ELR (cell line): ENCODE measurements at regions not wholly inside any gene's neighbourhood (a gene's known extent, or its start where the extent isn't known, plus 50 kb on each side); places are given as distances from the start of the nearest gene placed in this dataset.

ENCODE experiments used
- DNase-seq: peaks from one replicate; pipeline ENCODE4 v3.0.0-alpha.2; 2015; ENCODE audit warnings: low read depth

- DNase-seq: no peak
Observed at GRCh38 chr12:24723759-24724158, 225.1 kb downstream of the BCAT1 start.

- peak; percentile 56 for DNase-seq
Observed at GRCh38 chr12:24721191-24721590, 227.7 kb downstream of the BCAT1 start.

- peak; percentile 96 for DNase-seq
Observed at GRCh38 chr12:24719293-24719721, 229.6 kb downstream of the BCAT1 start.

GRCh38 chr12:24718617-24719016 is 230.3 kb downstream of the BCAT1 start:
- no peak for DNase-seq

GRCh38 chr12:24714237-24714636 is 234.7 kb downstream of the BCAT1 start:
- DNase-seq: no peak

- DNase-seq: no peak
Observed at GRCh38 chr12:24711056-24712008, 237.6 kb downstream of the BCAT1 start.

- peak; percentile 63 for DNase-seq
Observed at GRCh38 chr12:24709216-24709615, 239.7 kb downstream of the BCAT1 start.

GRCh38 chr12:24708718-24709117 is 240.2 kb downstream of the BCAT1 start:
- DNase-seq: no peak

GRCh38 chr12:24708043-24708442 is 240.9 kb downstream of the BCAT1 start:
- no peak for DNase-seq

GRCh38 chr12:24707334-24707733 is 241.6 kb downstream of the BCAT1 start:
- DNase-seq: no peak

- DNase-seq: no peak
Observed at GRCh38 chr12:24705741-24706358, 243.1 kb downstream of the BCAT1 start.

- no peak for DNase-seq
Observed at GRCh38 chr12:24705216-24705615, 243.7 kb downstream of the BCAT1 start.

GRCh38 chr12:24701343-24701742 is 247.6 kb downstream of the BCAT1 start:
- DNase-seq: no peak

- no peak for DNase-seq
Observed at GRCh38 chr12:24698972-24699371, 249.9 kb downstream of the BCAT1 start.

GRCh38 chr12:24697769-24698168 is 251.1 kb downstream of the BCAT1 start:
- DNase-seq: no peak

GRCh38 chr12:24697295-24697694 is 251.6 kb downstream of the BCAT1 start:
- no peak for DNase-seq

GRCh38 chr12:24696800-24697199 is 252.1 kb downstream of the BCAT1 start:
- DNase-seq: no peak

- peak; percentile 35 for DNase-seq
Observed at GRCh38 chr12:24695657-24696329, 253.1 kb downstream of the BCAT1 start.

GRCh38 chr12:24695103-24695502 is 253.8 kb downstream of the BCAT1 start:
- DNase-seq: no peak

GRCh38 chr12:24688601-24689000 is 260.3 kb downstream of the BCAT1 start:
- no peak for DNase-seq

- DNase-seq: no peak
Observed at GRCh38 chr12:24681570-24681969, 267.3 kb downstream of the BCAT1 start.

GRCh38 chr12:24679126-24679525 is 269.8 kb downstream of the BCAT1 start:
- peak; percentile 13 for DNase-seq

- DNase-seq: no peak
Observed at GRCh38 chr12:24678436-24678835, 270.5 kb downstream of the BCAT1 start.
